Forelimb muscle (tissue), 1 donor: ENCODE measurements at regions not wholly inside any gene's neighbourhood (a gene's known extent, or its start where the extent isn't known, plus 50 kb on each side); places are given as distances from the start of the nearest gene placed in this dataset.

Source experiments
- DNase-seq: peaks from one replicate; pipeline ENCODE4 v3.0.0-alpha.2; 2013; ENCODE audit warnings: low read depth

- DNase-seq = no peak
Observed at GRCh38 chr17:53891726-53892125, 69.0 kb downstream of the KIF2B start.

GRCh38 chr17:53892222-53892621, 69.5 kb downstream of the KIF2B start:
- no peak for DNase-seq

GRCh38 chr17:53894591-53894990, 71.9 kb downstream of the KIF2B start:
- DNase-seq = no peak

GRCh38 chr17:53896047-53896446, 73.3 kb downstream of the KIF2B start:
- no peak for DNase-seq

GRCh38 chr17:53900951-53901350, 78.2 kb downstream of the KIF2B start:
- no peak for DNase-seq

GRCh38 chr17:53907435-53907834, 84.7 kb downstream of the KIF2B start:
- no peak for DNase-seq

GRCh38 chr17:53909802-53910201, 87.1 kb downstream of the KIF2B start:
- DNase-seq = no peak

- DNase-seq = no peak
Observed at GRCh38 chr17:53912117-53912516, 89.4 kb downstream of the KIF2B start.

- no peak for DNase-seq
Observed at GRCh38 chr17:53919356-53919755, 96.6 kb downstream of the KIF2B start.

GRCh38 chr17:53924530-53925455, 102.1 kb downstream of the KIF2B start:
- no peak for DNase-seq

- no peak for DNase-seq
Observed at GRCh38 chr17:53932386-53932785, 109.7 kb downstream of the KIF2B start.

GRCh38 chr17:53934931-53935330, 112.2 kb downstream of the KIF2B start:
- no peak for DNase-seq

GRCh38 chr17:53941231-53941630, 118.5 kb downstream of the KIF2B start:
- no peak for DNase-seq

- DNase-seq = no peak
Observed at GRCh38 chr17:53942436-53942835, 119.7 kb downstream of the KIF2B start.

- no peak for DNase-seq
Observed at GRCh38 chr17:53942898-53943297, 120.2 kb downstream of the KIF2B start.

- DNase-seq = no peak
Observed at GRCh38 chr17:53948323-53948722, 125.6 kb downstream of the KIF2B start.

GRCh38 chr17:53949473-53950090, 126.9 kb downstream of the KIF2B start:
- DNase-seq = no peak

- DNase-seq = no peak
Observed at GRCh38 chr17:53950207-53950857, 127.6 kb downstream of the KIF2B start.

- no peak for DNase-seq
Observed at GRCh38 chr17:53950858-53951250, 128.1 kb downstream of the KIF2B start.

- no peak for DNase-seq
Observed at GRCh38 chr17:53971361-53971760, 148.6 kb downstream of the KIF2B start.

GRCh38 chr17:53979991-53980390, 157.3 kb downstream of the KIF2B start:
- no peak for DNase-seq

GRCh38 chr17:53996131-53996530, 173.4 kb downstream of the KIF2B start:
- DNase-seq = no peak

- no peak for DNase-seq
Observed at GRCh38 chr17:53996890-53997289, 174.2 kb downstream of the KIF2B start.
